Activated effector memory CD4-positive, alpha-beta T cell treated with anti-CD3 and anti-CD28 coated beads, Interleukin-2, amount 50 U/mL, for 16 hours (primary cell): ENCODE measurements at regions not wholly inside any gene's neighbourhood (a gene's known extent, or its start where the extent isn't known, plus 50 kb on each side); places are given as distances from the start of the nearest gene placed in this dataset.
A peak's percentile ranks its signal among the peaks of the same experiment; 100 is the strongest.

ENCODE experiments used
- DNase-seq: peaks from one replicate; pipeline ENCODE4 v3.0.0-alpha.2; 2020

GRCh38 chr6:44614396-44614795 lies 226.9 kb downstream of the CDC5L start:
- DNase-seq, result no peak

- DNase-seq, result peak; percentile 6
These were observed 228.1 kb downstream of the CDC5L start for GRCh38 chr6:44615621-44616020.

- peak; percentile 22 for DNase-seq
These were observed 229.9 kb downstream of the CDC5L start for GRCh38 chr6:44617416-44617815.

GRCh38 chr6:44618371-44618770 lies 230.9 kb downstream of the CDC5L start:
- no peak for DNase-seq

GRCh38 chr6:44620922-44621321 lies 233.4 kb downstream of the CDC5L start:
- no peak for DNase-seq

- no peak for DNase-seq
These were observed 234.3 kb downstream of the CDC5L start for GRCh38 chr6:44621846-44622245.

GRCh38 chr6:44622555-44622954 lies 235.0 kb downstream of the CDC5L start:
- peak; percentile 12 for DNase-seq

- DNase-seq, result peak; percentile 2
These were observed 235.4 kb downstream of the CDC5L start for GRCh38 chr6:44622956-44623355.

- peak; percentile 24 for DNase-seq
These were observed 236.7 kb downstream of the CDC5L start for GRCh38 chr6:44624226-44624625.

GRCh38 chr6:44624936-44625573 lies 237.5 kb downstream of the CDC5L start:
- DNase-seq, result peak; percentile 9

GRCh38 chr6:44625996-44626395 lies 238.5 kb downstream of the CDC5L start:
- peak; percentile 21 for DNase-seq

- DNase-seq, result no peak
These were observed 239.1 kb downstream of the CDC5L start for GRCh38 chr6:44626616-44627015.

- DNase-seq, result no peak
These were observed 239.8 kb downstream of the CDC5L start for GRCh38 chr6:44627091-44627882.

- DNase-seq, result no peak
These were observed 240.4 kb downstream of the CDC5L start for GRCh38 chr6:44627883-44628271.

- no peak for DNase-seq
These were observed 240.8 kb downstream of the CDC5L start for GRCh38 chr6:44628347-44628746.

- DNase-seq, result no peak
These were observed 242.1 kb downstream of the CDC5L start for GRCh38 chr6:44629636-44630035.

GRCh38 chr6:44630125-44631028 lies 242.9 kb downstream of the CDC5L start:
- DNase-seq, result peak; percentile 68

- no peak for DNase-seq
These were observed 244.5 kb downstream of the CDC5L start for GRCh38 chr6:44631968-44632367.

GRCh38 chr6:44634321-44634720 lies 246.8 kb downstream of the CDC5L start:
- DNase-seq, result no peak

GRCh38 chr6:44635486-44635885 lies 248.0 kb downstream of the CDC5L start:
- DNase-seq, result no peak

- peak; percentile 55 for DNase-seq
These were observed 249.2 kb downstream of the CDC5L start for GRCh38 chr6:44636561-44637248.

GRCh38 chr6:44641344-44642031 lies 254.0 kb downstream of the CDC5L start:
- DNase-seq, result no peak
